H9 (cell line): ENCODE measurements at regions not wholly inside any gene's neighbourhood (a gene's known extent, or its start where the extent isn't known, plus 50 kb on each side); places are given as distances from the start of the nearest gene placed in this dataset.
"Not testable (repeated sequence)": the region's sequence is repeated elsewhere in the genome, so short reads cannot be mapped to it uniquely, and the experiment has no call there.

ENCODE experiments used
- DNase-seq: peaks from one replicate; pipeline ENCODE4 v3.0.0-alpha.2; 2017
- H2AFZ ChIP-seq: one replicate; pipeline ENCODE4 v1.6.1; 2013; ENCODE audit warnings: mild to moderate bottlenecking, low read length, control low read depth, moderate library complexity
- H2AK5ac ChIP-seq: 2 replicates; pipeline ENCODE4 v1.6.1; 2013; ENCODE audit warnings: low read length, control low read depth, mixed read lengths; ENCODE audit not compliant: insufficient read length
- H2BK120ac ChIP-seq: one replicate; pipeline ENCODE4 v1.6.1; 2013; ENCODE audit warnings: low read depth, mild to moderate bottlenecking, low read length, control low read depth, inconsistent platforms; ENCODE audit not compliant: poor library complexity, severe bottlenecking
- H2BK12ac ChIP-seq: 2 replicates; pipeline ENCODE4 v1.6.1; 2013; ENCODE audit warnings: low read length, control low read depth, mixed read lengths, low read depth; ENCODE audit not compliant: insufficient read length
- H2BK15ac ChIP-seq: 2 replicates; pipeline ENCODE4 v1.6.1; 2013; ENCODE audit warnings: low read depth, low read length, control low read depth
- H2BK20ac ChIP-seq: one replicate; pipeline ENCODE4 v1.6.1; 2013; ENCODE audit warnings: low read depth, mild to moderate bottlenecking, low read length, control low read depth, inconsistent platforms; ENCODE audit not compliant: poor library complexity, severe bottlenecking
- H2BK5ac ChIP-seq: 2 replicates; pipeline ENCODE4 v1.6.1; 2013; ENCODE audit warnings: low read length, control low read depth, mixed read lengths; ENCODE audit not compliant: insufficient read length
- H3K14ac ChIP-seq: 2 replicates; pipeline ENCODE4 v1.6.1; 2013; ENCODE audit warnings: low read length, control low read depth; ENCODE audit not compliant: insufficient read depth
- H3K18ac ChIP-seq: 2 replicates; pipeline ENCODE4 v1.6.1; 2013; ENCODE audit warnings: low read depth, mild to moderate bottlenecking, mixed read lengths, low read length, control low read depth; ENCODE audit not compliant: insufficient read length
- H3K23ac ChIP-seq: 2 replicates; pipeline ENCODE4 v1.6.1; 2013; ENCODE audit warnings: low read length, control low read depth, mixed read lengths, low read depth; ENCODE audit not compliant: insufficient read length
- H3K23me2 ChIP-seq: 2 replicates; pipeline ENCODE4 v1.6.1; 2013; ENCODE audit warnings: low read depth, mild to moderate bottlenecking, mixed read lengths, low read length, control low read depth; ENCODE audit not compliant: insufficient read length, poor library complexity, severe bottlenecking
- H3K27ac ChIP-seq: 2 replicates; pipeline ENCODE4 v1.5.1; 2013; ENCODE audit warnings: low read length, control low read depth, mixed read lengths, low read depth; ENCODE audit not compliant: insufficient read length
- H3K27me3 ChIP-seq: 2 replicates; pipeline ENCODE4 v1.6.1; 2013; ENCODE audit warnings: low read length, control low read depth, inconsistent platforms; ENCODE audit not compliant: insufficient read depth
- H3K4ac ChIP-seq: 2 replicates; pipeline ENCODE4 v1.6.1; 2013; ENCODE audit warnings: low read depth, mild to moderate bottlenecking, control low read depth, inconsistent platforms, low read length, moderate library complexity
- H3K4me1 ChIP-seq: 2 replicates; pipeline ENCODE4 v1.6.1; 2013; ENCODE audit warnings: low read length, control low read depth, inconsistent platforms; ENCODE audit not compliant: insufficient read depth
- H3K4me2 ChIP-seq: 2 replicates; pipeline ENCODE4 v1.6.1; 2013; ENCODE audit warnings: low read length, control low read depth, mixed read lengths; ENCODE audit not compliant: insufficient read length, insufficient read depth
- H3K56ac ChIP-seq: 2 replicates; pipeline ENCODE4 v1.6.1; 2013; ENCODE audit warnings: low read depth, mild to moderate bottlenecking, mixed read lengths, low read length, control low read depth; ENCODE audit not compliant: insufficient read length
- H3K79me1 ChIP-seq: 2 replicates; pipeline ENCODE4 v1.6.1; 2013; ENCODE audit warnings: low read depth, mild to moderate bottlenecking, moderate library complexity, low read length, control low read depth, inconsistent platforms; ENCODE audit not compliant: insufficient read depth, poor library complexity, severe bottlenecking
- H3K79me2 ChIP-seq: 2 replicates; pipeline ENCODE4 v1.6.1; 2013; ENCODE audit warnings: low read length, control low read depth, inconsistent platforms; ENCODE audit not compliant: insufficient read depth
- H3K9ac ChIP-seq: 2 replicates; pipeline ENCODE4 v1.6.1; 2013; ENCODE audit warnings: low read length, control low read depth, mixed read lengths; ENCODE audit not compliant: insufficient read length; ENCODE audit errors: extremely low read depth
- H3K9me3 ChIP-seq: one replicate; pipeline ENCODE4 v1.6.1; 2013; ENCODE audit warnings: low read depth, low read length, inconsistent platforms; ENCODE audit not compliant: control insufficient read depth
- H3T11ph ChIP-seq: one replicate; pipeline ENCODE4 v1.6.1; 2013; ENCODE audit warnings: mild to moderate bottlenecking, low read length, control low read depth, inconsistent platforms
- H4K20me1 ChIP-seq: one replicate; pipeline ENCODE4 v1.6.1; 2013; ENCODE audit not compliant: control insufficient read depth, insufficient read length, insufficient read depth
- H4K5ac ChIP-seq: 2 replicates; pipeline ENCODE4 v1.6.1; 2013; ENCODE audit warnings: low read depth, mild to moderate bottlenecking, mixed read lengths, low read length, control low read depth; ENCODE audit not compliant: insufficient read length
- H4K8ac ChIP-seq: replicated peaks from 2 replicates; pipeline ENCODE4 v1.6.1; 2013; ENCODE audit warnings: low read length, control low read depth, mixed read lengths, low read depth; ENCODE audit not compliant: insufficient read length
- H4K91ac ChIP-seq: 2 replicates; pipeline ENCODE4 v1.6.1; 2013; ENCODE audit warnings: low read depth, mild to moderate bottlenecking, moderate library complexity, mixed read lengths, low read length, control low read depth; ENCODE audit not compliant: insufficient read length
- H3K27ac Mint-ChIP-seq, 3 experiments: 2 replicates in 2 of 3; 3 replicates in 1 of 3; pipeline ENCODE4 v1.8.0; 2020 to 2021; ENCODE audit warnings: mixed read lengths in 3 of 3, mild to moderate bottlenecking in 1 of 3, moderate library complexity in 1 of 3
- H3K27me3 Mint-ChIP-seq: 2 replicates; pipeline ENCODE4 v1.8.0; 2021; ENCODE audit warnings: low read depth, mild to moderate bottlenecking, moderate library complexity, mixed read lengths
- H3K36me3 Mint-ChIP-seq, 3 experiments: 2 replicates in 2 of 3; 3 replicates in 1 of 3; pipeline ENCODE4 v1.8.0; 2020 to 2021; ENCODE audit warnings: low read depth in 3 of 3, mixed read lengths in 3 of 3; ENCODE audit not compliant: insufficient read depth in 1 of 3
- H3K4me1 Mint-ChIP-seq, 2 experiments: 2 replicates each; pipeline ENCODE4 v1.8.0; 2020; ENCODE audit warnings: mixed read lengths in 2 of 2
- H3K4me3 Mint-ChIP-seq, 2 experiments: 2 replicates in 1 of 2; 3 replicates in 1 of 2; pipeline ENCODE4 v1.8.0; 2020 to 2021; ENCODE audit warnings: mild to moderate bottlenecking in 2 of 2, mixed read lengths in 2 of 2, moderate library complexity in 1 of 2
- H3K9me3 Mint-ChIP-seq, 2 experiments: 2 replicates in 1 of 2; 3 replicates in 1 of 2; pipeline ENCODE4 v1.8.0; 2020; ENCODE audit warnings: mild to moderate bottlenecking in 2 of 2, mixed read lengths in 2 of 2, moderate library complexity in 1 of 2
- WGBS: extraction: QIAGEN DNeasy Blood & Tissue Kit; methylation state at CpG from one replicate; pipeline ENCODE4 v1.1.7; 2013; ENCODE audit warnings: missing lambda C conversion rate, low lambda C conversion rate, mixed read lengths; ENCODE audit not compliant: insufficient read length; ENCODE audit errors: extremely low coverage; 5-methylcytosine and 5-hydroxymethylcytosine counted together
- TF ChIP-seq, protein P1 (sequence below): fragments of 200-600 bp; sonication (generic); conservative IDR thresholded peaks from 3 replicates; pipeline ENCODE4 v1.8.0; 2021; ENCODE audit warnings: antibody characterized with exemption, mild to moderate bottlenecking

DNA sequence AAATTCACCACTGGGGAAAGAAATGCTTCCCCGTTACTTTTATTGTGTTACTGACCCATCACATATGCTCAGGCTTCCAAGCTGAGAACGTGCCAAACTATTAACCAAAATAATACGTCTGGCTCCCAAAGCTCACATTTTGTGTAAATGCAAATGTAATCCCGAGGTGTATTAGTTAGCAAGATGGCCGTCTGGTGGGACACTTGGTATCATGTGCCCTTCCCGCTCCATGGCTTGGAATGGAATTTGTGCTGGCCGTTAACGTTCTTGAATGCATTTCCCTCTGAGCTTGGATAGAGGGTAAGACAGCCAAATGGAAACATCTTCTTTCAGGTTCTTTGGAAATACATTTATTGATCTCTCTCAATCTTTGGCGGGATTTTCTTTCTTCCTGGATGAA, 105.0 kb downstream of the MFAP3L start:
- Histone ChIP-seq H3K27me3 (no peaks in the 10 kb centered on the region), H3K56ac (no peak overlapping the region), H2AK5ac (no peak overlapping the region), H3K18ac (no peak overlapping the region), H2BK20ac (no peak overlapping the region), H3K23ac (no peak overlapping the region), H2BK15ac (no peak overlapping the region), H3K23me2 (no peaks in the 10 kb centered on the region), H3K4me1 (peaks cover 10% of the 10 kb centered on the region; the same call in 1 of the 2 replicates), H3K4me2 (no peak overlapping the region), H4K8ac (no peak overlapping the region), H3K4ac (no peak overlapping the region), H4K20me1 (no peaks in the 10 kb centered on the region), H3K79me2 (no peaks in the 10 kb centered on the region), H2BK12ac (no peak overlapping the region), H3T11ph (no peak overlapping the region), H3K14ac (no peak overlapping the region), H2AFZ (no peak overlapping the region), H3K9me3 (no peaks in the 10 kb centered on the region), H3K27ac (no peak overlapping the region), H3K79me1 (no peaks in the 10 kb centered on the region), H4K5ac (no peak overlapping the region), H2BK120ac (no peak overlapping the region), H4K91ac (no peak overlapping the region), H2BK5ac (no peak overlapping the region), H3K9ac (no peak overlapping the region)
- Mint-ChIP-seq H3K9me3 (peaks cover 12 to 13% of the 10 kb centered on the region in 2 experiments), H3K27ac (peak overlapping the region in 1 of 3 experiments; percentile 15; a peak in 1 of 7 replicates), H3K27me3 (no peaks in the 10 kb centered on the region), H3K4me3 (no peak overlapping the region), H3K4me1 (peaks cover 22 to 40% of the 10 kb centered on the region in 2 experiments), H3K36me3 (peaks cover 9 to 17% (median 11%) of the 10 kb centered on the region in 3 experiments)
- TF ChIP-seq, protein P1, sequence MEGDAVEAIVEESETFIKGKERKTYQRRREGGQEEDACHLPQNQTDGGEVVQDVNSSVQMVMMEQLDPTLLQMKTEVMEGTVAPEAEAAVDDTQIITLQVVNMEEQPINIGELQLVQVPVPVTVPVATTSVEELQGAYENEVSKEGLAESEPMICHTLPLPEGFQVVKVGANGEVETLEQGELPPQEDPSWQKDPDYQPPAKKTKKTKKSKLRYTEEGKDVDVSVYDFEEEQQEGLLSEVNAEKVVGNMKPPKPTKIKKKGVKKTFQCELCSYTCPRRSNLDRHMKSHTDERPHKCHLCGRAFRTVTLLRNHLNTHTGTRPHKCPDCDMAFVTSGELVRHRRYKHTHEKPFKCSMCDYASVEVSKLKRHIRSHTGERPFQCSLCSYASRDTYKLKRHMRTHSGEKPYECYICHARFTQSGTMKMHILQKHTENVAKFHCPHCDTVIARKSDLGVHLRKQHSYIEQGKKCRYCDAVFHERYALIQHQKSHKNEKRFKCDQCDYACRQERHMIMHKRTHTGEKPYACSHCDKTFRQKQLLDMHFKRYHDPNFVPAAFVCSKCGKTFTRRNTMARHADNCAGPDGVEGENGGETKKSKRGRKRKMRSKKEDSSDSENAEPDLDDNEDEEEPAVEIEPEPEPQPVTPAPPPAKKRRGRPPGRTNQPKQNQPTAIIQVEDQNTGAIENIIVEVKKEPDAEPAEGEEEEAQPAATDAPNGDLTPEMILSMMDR: no peak
- no peak for DNase-seq
- WGBS: no CpG with 5 or more reads among the region's 9 CpGs

DNA sequence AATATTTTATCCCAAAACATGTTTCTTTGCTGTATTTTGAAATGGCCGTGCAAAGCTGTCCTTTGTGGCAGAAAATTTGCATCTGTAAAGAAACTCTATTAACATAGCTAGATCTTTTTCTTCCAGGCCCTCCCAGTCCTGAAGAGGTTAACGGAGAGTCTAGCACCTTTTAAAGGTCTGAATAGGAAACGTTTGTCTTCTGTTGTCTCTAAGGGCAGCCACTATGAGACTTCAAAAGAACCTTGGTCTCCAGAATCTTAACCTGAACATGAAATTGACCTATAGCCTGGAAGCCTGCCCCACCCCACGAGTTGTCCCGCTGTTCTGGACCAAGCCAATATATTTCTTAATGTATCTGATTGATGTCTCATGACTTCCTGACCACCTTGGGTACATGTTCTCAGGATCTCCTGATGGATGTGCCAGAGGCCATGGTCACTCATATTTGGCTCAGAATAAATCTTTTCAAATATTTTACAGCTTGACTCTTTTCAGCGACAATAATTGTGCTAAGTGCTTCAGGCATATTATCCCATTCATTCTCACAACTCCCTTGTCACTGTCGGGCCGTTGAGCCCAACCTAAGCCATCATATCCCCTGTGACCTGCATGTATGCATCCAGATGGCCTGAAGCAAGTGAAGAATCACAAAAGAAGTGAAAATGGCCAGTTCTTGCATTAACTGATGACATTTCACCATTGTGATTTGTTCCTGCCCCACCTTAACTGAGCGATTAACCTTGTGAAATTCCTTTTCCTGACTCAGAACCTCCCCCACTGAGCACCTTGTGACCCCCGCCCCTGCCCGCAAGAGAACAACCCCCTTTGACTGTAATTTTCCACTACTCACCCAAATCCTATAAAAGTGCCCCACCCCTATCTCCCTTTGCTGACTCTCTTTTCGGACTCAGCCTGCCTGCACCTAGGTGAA, 106.7 kb downstream of the MFAP3L start:
- Mint-ChIP-seq H3K27ac (peak overlapping the region; percentile 58 to 96 (median 85); a peak in 6 of 7 replicates), H3K4me1 (peaks cover 22 to 30% of the 10 kb centered on the region in 2 experiments)
- peak overlapping the region; percentile 94 for H3K27ac ChIP-seq

More for the DNA sequence above, 106.7 kb downstream of the MFAP3L start:
- Mint-ChIP-seq H3K4me3 (peak overlapping the region in 1 of 2 experiments; percentile 37; a peak in 2 of 5 replicates), H3K36me3 (peaks cover 9 to 18% (median 17%) of the 10 kb centered on the region in 3 experiments), H3K9me3 (peaks cover 13 to 17% of the 10 kb centered on the region in 2 experiments)
- H3K4me1 ChIP-seq, H2BK20ac ChIP-seq, H3K9ac ChIP-seq, H3K23ac ChIP-seq, H4K5ac ChIP-seq, H3T11ph ChIP-seq, H3K79me2 ChIP-seq, H3K4ac ChIP-seq, H3K9me3 ChIP-seq, H2BK12ac ChIP-seq, H4K91ac ChIP-seq, H4K8ac ChIP-seq, H3K27me3 ChIP-seq, H2BK5ac ChIP-seq, H3K56ac ChIP-seq, H2AK5ac ChIP-seq, H3K14ac ChIP-seq, H2BK120ac ChIP-seq, H4K20me1 ChIP-seq, H3K18ac ChIP-seq, H3K79me1 ChIP-seq, H2AFZ ChIP-seq, H3K23me2 ChIP-seq, H3K27me3 Mint-ChIP-seq, H2BK15ac ChIP-seq: not testable (repeated sequence)
- H3K4me2 ChIP-seq: peak overlapping the region; percentile 33
- no CpG with 5 or more reads among the region's 12 CpGs for WGBS
- peak; percentile 73 for DNase-seq
